Nephron progenitor cell (in vitro differentiated cells): ENCODE measurements at regions not wholly inside any gene's neighbourhood (a gene's known extent, or its start where the extent isn't known, plus 50 kb on each side); places are given as distances from the start of the nearest gene placed in this dataset.
"Not testable (repeated sequence)": the region's sequence is repeated elsewhere in the genome, so short reads cannot be mapped to it uniquely, and the experiment has no call there.

Source experiments
- DNase-seq: peaks from one replicate; pipeline ENCODE4 v3.0.0; 2021
- H3K27ac Mint-ChIP-seq: 2 replicates; pipeline ENCODE4 v1.8.0; 2021; ENCODE audit warnings: mild to moderate bottlenecking, moderate library complexity, mixed read lengths
- H3K27me3 Mint-ChIP-seq: 2 replicates; pipeline ENCODE4 v1.8.0; 2021; ENCODE audit warnings: mild to moderate bottlenecking, low read depth, mixed read lengths; ENCODE audit not compliant: poor library complexity
- H3K36me3 Mint-ChIP-seq: 2 replicates; pipeline ENCODE4 v1.8.0; 2021; ENCODE audit warnings: low read depth, mixed read lengths
- H3K4me1 Mint-ChIP-seq: 2 replicates; pipeline ENCODE4 v1.8.0; 2021; ENCODE audit warnings: mixed read lengths
- H3K4me3 Mint-ChIP-seq: 2 replicates; pipeline ENCODE4 v1.8.0; 2021; ENCODE audit warnings: mild to moderate bottlenecking, moderate library complexity, mixed read lengths
- H3K9me3 Mint-ChIP-seq: 2 replicates; pipeline ENCODE4 v1.8.0; 2021; ENCODE audit warnings: mild to moderate bottlenecking, moderate library complexity, mixed read lengths
- CTCF ChIP-seq: fragments of 200-600 bp; sonication (generic); IDR thresholded peaks from 2 replicates; pipeline ENCODE4 v1.5.0; 2021; ENCODE audit warnings: antibody characterized with exemption

DNA sequence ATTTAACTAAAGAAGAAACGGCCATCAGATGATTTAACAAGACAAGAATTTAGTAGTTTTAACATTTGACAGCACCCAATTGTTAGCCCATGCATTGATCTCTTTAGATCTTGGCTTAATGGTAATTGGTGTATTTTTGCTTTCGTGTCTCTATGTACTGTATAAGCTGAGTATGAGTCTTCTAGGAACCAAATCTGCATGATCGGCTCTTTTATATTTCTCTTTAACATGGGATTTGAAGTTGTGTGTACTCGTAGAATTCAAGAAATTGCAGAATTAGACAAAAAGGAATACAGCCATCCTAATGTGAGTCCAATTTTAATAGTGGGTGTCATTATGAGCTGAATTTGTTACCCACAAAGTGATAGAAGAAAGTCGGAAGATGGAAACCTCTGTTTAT lies 438.9 kb upstream of the WWC1 start:
- Mint-ChIP-seq H3K36me3 (no peaks in the 10 kb centered on the region), H3K4me3 (no peak overlapping the region), H3K4me1 (no peaks in the 10 kb centered on the region), H3K9me3 (peaks cover 6% of the 10 kb centered on the region), H3K27ac (no peak overlapping the region), H3K27me3 (peaks cover 5% of the 10 kb centered on the region)
- TF ChIP-seq CTCF, result no peak
- DNase-seq, result no peak

DNA sequence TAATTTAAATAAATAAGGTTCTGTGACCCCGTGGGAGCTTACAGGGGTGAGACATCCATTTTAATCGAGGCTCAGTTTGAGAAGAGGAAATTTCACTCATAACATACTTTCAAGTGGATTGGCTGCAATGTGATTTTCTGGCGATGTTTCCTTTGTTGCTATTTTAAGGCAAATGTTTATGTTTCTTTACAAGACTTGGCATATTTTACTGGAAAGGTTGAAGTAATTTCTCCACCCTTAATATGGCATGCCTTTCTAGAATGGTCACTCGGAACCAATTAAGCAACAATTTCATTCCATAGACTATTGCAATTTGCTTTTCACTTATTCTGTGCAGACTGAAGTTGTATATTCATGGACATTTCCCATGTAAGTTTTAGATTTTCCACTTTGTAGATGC lies 438.0 kb upstream of the WWC1 start:
- Mint-ChIP-seq H3K4me3 (no peak overlapping the region), H3K36me3 (no peaks in the 10 kb centered on the region), H3K27ac (no peak overlapping the region), H3K27me3 (peaks cover 5% of the 10 kb centered on the region), H3K9me3 (peaks cover 15% of the 10 kb centered on the region), H3K4me1 (no peaks in the 10 kb centered on the region)
- DNase-seq, result no peak
- TF ChIP-seq CTCF, result no peak

GRCh38 chr5:167855818-167856217 lies 435.6 kb upstream of the WWC1 start:
- TF ChIP-seq CTCF, result no peak
- peaks cover 5% of the 10 kb centered on the region for H3K27me3 Mint-ChIP-seq
- H3K9me3 Mint-ChIP-seq, result peaks cover 12% of the 10 kb centered on the region
- H3K36me3 Mint-ChIP-seq, result peaks cover under 1% of the 10 kb centered on the region
- no peak overlapping the region for H3K27ac Mint-ChIP-seq
- no peaks in the 10 kb centered on the region for H3K4me1 Mint-ChIP-seq
- no peak for DNase-seq
- H3K4me3 Mint-ChIP-seq, result no peak overlapping the region

DNA sequence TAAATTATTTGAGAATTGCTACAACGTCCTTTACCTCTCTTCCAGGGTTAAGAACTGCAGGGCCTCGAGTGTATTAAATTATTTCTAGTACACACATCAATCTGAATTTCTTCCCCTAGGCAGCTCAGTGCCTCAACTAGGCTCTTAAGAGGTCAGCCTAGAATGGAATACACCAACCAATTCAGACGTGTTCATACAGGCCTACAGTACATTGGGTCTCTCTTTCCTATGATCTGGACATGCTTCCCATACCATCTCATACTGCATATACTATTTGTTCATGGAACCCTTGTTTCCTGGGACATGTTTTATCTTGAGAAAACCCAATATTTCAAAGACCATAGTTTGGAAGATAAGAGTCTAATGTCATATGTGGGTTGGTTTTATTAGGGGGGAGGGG lies 434.1 kb upstream of the WWC1 start:
- no peak overlapping the region for H3K27ac Mint-ChIP-seq
- no peaks in the 10 kb centered on the region for H3K4me1 Mint-ChIP-seq

DNA sequence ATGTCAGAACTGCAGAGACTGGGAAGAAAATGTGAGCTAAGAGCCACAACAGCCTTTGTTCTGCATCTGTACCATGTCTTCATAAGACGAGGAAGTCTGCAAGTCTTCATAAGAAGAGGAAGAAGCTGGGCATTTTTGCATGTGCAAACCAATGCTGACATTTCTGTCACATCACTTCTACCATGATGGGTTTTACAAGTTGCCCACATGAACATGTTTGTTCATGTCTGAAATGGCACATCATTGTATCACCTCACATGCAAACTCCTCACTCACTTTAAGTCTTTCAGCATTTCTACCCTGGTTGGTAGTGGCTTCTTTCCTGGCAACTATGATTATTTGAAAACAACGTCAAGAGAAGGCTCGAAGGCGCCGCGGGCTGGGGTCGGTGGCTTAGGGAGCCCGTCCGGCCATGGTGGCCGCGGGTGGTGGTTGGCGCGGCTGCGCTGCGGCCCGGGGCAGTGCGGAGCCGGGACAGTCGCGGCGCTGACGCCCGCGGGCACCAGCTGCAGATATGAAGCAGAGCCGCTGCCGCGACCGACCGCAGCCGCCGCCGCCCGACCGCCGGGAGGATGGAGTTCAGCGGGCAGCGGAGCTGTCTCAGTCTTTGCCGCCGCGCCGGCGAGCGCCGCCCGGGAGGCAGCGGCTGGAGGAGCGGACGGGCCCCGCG lies 433.1 kb upstream of the WWC1 start:
- not testable (repeated sequence) for H3K4me1 Mint-ChIP-seq, DNase-seq, H3K27ac Mint-ChIP-seq, H3K4me3 Mint-ChIP-seq, H3K27me3 Mint-ChIP-seq, H3K36me3 Mint-ChIP-seq
- H3K9me3 Mint-ChIP-seq, result peaks cover 17% of the 10 kb centered on the region

More for the DNA sequence above, 434.1 kb upstream of the WWC1 start:
- Mint-ChIP-seq H3K9me3 (peaks cover 17% of the 10 kb centered on the region), H3K36me3 (peaks cover 5% of the 10 kb centered on the region), H3K4me3 (no peak overlapping the region), H3K27me3 (peaks cover 5% of the 10 kb centered on the region)
- DNase-seq, result no peak
- no peak for TF ChIP-seq CTCF

GRCh38 chr5:167861129-167861927 lies 430.1 kb upstream of the WWC1 start:
- no peak for TF ChIP-seq CTCF
- H3K36me3 Mint-ChIP-seq, result peaks cover 5% of the 10 kb centered on the region
- peaks cover 17% of the 10 kb centered on the region for H3K9me3 Mint-ChIP-seq
- H3K4me3 Mint-ChIP-seq, result no peak overlapping the region
- H3K27ac Mint-ChIP-seq, result no peak overlapping the region
- DNase-seq, result peak; percentile 80
- H3K4me1 Mint-ChIP-seq, result no peaks in the 10 kb centered on the region
- H3K27me3 Mint-ChIP-seq, result no peaks in the 10 kb centered on the region
